AML-193 (cell line): ENCODE measurements at regions not wholly inside any gene's neighbourhood (a gene's known extent, or its start where the extent isn't known, plus 50 kb on each side); places are given as distances from the start of the nearest gene placed in this dataset.

ENCODE experiments used
- DNase-seq, 2 experiments: peaks; one replicate each; lab custom pipeline; 2025; lab: John Stamatoyannopoulos, UW

- no peak for DNase-seq
Observed at GRCh38 chr2:23286758-23287704, 97.9 kb upstream of the KLHL29 start.

- no peak for DNase-seq
Observed at GRCh38 chr2:23289671-23290070, 95.3 kb upstream of the KLHL29 start.

- DNase-seq = no peak
Observed at GRCh38 chr2:23291239-23291638, 93.7 kb upstream of the KLHL29 start.

GRCh38 chr2:23292024-23292423 is 93.0 kb upstream of the KLHL29 start:
- DNase-seq = no peak

GRCh38 chr2:23293063-23293462 is 91.9 kb upstream of the KLHL29 start:
- DNase-seq = no peak

- DNase-seq = no peak
Observed at GRCh38 chr2:23293731-23294130, 91.2 kb upstream of the KLHL29 start.

GRCh38 chr2:23294238-23294637 is 90.7 kb upstream of the KLHL29 start:
- no peak for DNase-seq

GRCh38 chr2:23296691-23297090 is 88.3 kb upstream of the KLHL29 start:
- no peak for DNase-seq

- DNase-seq = no peak
Observed at GRCh38 chr2:23297112-23297511, 87.9 kb upstream of the KLHL29 start.

- DNase-seq = no peak
Observed at GRCh38 chr2:23298551-23298950, 86.4 kb upstream of the KLHL29 start.

- DNase-seq = no peak
Observed at GRCh38 chr2:23299476-23300195, 85.3 kb upstream of the KLHL29 start.

GRCh38 chr2:23301136-23301535 is 83.8 kb upstream of the KLHL29 start:
- DNase-seq = no peak

GRCh38 chr2:23302591-23302990 is 82.4 kb upstream of the KLHL29 start:
- no peak for DNase-seq

- DNase-seq = no peak
Observed at GRCh38 chr2:23306401-23306800, 78.6 kb upstream of the KLHL29 start.

- no peak for DNase-seq
Observed at GRCh38 chr2:23311186-23311585, 73.8 kb upstream of the KLHL29 start.

- no peak for DNase-seq
Observed at GRCh38 chr2:23312996-23313606, 71.9 kb upstream of the KLHL29 start.

GRCh38 chr2:23314687-23315086 is 70.3 kb upstream of the KLHL29 start:
- DNase-seq = no peak

GRCh38 chr2:23320058-23320457 is 64.9 kb upstream of the KLHL29 start:
- no peak for DNase-seq

- DNase-seq = no peak
Observed at GRCh38 chr2:23321751-23322150, 63.2 kb upstream of the KLHL29 start.

GRCh38 chr2:23322567-23323197 is 62.3 kb upstream of the KLHL29 start:
- no peak for DNase-seq

- DNase-seq = no peak
Observed at GRCh38 chr2:23323198-23323916, 61.6 kb upstream of the KLHL29 start.
